ENCODE measurements at regions not wholly inside any gene's neighbourhood (a gene's known extent, or its start where the extent isn't known, plus 50 kb on each side); places are given as distances from the start of the nearest gene placed in this dataset.

GRCh38 chr5:82662340-82662739 lies 384.2 kb upstream of the RPS23 start:
- no peak for TF ChIP-seq CTCF (IDR thresholded peaks at IDR 0.05; ENCODE audit: borderline replicate concordance, insufficient read depth, low read depth, low read length)
- H3K4me3 ChIP-seq (ENCODE audit: low read depth, low read length), result no peak overlapping the region

GRCh38 chr5:82661933-82662332 lies 383.8 kb upstream of the RPS23 start:
- no peak for TF ChIP-seq CTCF (IDR thresholded peaks at IDR 0.05; ENCODE audit: borderline replicate concordance, insufficient read depth, low read depth, low read length)
- no peak overlapping the region for H3K4me3 ChIP-seq (ENCODE audit: low read depth, low read length)

- H3K4me3 ChIP-seq (ENCODE audit: low read depth, low read length), result no peak overlapping the region
- no peak for TF ChIP-seq CTCF (IDR thresholded peaks at IDR 0.05; ENCODE audit: borderline replicate concordance, insufficient read depth, low read depth, low read length)
Observed at GRCh38 chr5:82661462-82661861, 383.3 kb upstream of the RPS23 start.

- H3K4me3 ChIP-seq (ENCODE audit: low read depth, low read length), result no peak overlapping the region
Observed at GRCh38 chr5:82659115-82659514, 381.0 kb upstream of the RPS23 start.

GRCh38 chr5:82657033-82657699 lies 379.0 kb upstream of the RPS23 start:
- H3K4me3 ChIP-seq (ENCODE audit: low read depth, low read length), result no peak overlapping the region
- no peak for TF ChIP-seq CTCF (IDR thresholded peaks at IDR 0.05; ENCODE audit: borderline replicate concordance, insufficient read depth, low read depth, low read length)

More at GRCh38 chr5:82659115-82659514, 381.0 kb upstream of the RPS23 start:
- no peak for TF ChIP-seq CTCF (IDR thresholded peaks at IDR 0.05; ENCODE audit: borderline replicate concordance, insufficient read depth, low read depth, low read length)

- H3K4me3 ChIP-seq (ENCODE audit: low read depth, low read length), result no peak overlapping the region
- no peak for TF ChIP-seq CTCF (IDR thresholded peaks at IDR 0.05; ENCODE audit: borderline replicate concordance, insufficient read depth, low read depth, low read length)
Observed at GRCh38 chr5:82656341-82656761, 378.2 kb upstream of the RPS23 start.

GRCh38 chr5:82655078-82655477 lies 376.9 kb upstream of the RPS23 start:
- H3K4me3 ChIP-seq (ENCODE audit: low read depth, low read length), result no peak overlapping the region
- no peak for TF ChIP-seq CTCF (IDR thresholded peaks at IDR 0.05; ENCODE audit: borderline replicate concordance, insufficient read depth, low read depth, low read length)

Data from GM12875 (cell line).